ENCODE measurements at regions not wholly inside any gene's neighbourhood (a gene's known extent, or its start where the extent isn't known, plus 50 kb on each side); places are given as distances from the start of the nearest gene placed in this dataset.

GRCh38 chr17:72273289-72274056, 152.7 kb downstream of the SOX9 start:
- TF ChIP-seq, protein P1, sequence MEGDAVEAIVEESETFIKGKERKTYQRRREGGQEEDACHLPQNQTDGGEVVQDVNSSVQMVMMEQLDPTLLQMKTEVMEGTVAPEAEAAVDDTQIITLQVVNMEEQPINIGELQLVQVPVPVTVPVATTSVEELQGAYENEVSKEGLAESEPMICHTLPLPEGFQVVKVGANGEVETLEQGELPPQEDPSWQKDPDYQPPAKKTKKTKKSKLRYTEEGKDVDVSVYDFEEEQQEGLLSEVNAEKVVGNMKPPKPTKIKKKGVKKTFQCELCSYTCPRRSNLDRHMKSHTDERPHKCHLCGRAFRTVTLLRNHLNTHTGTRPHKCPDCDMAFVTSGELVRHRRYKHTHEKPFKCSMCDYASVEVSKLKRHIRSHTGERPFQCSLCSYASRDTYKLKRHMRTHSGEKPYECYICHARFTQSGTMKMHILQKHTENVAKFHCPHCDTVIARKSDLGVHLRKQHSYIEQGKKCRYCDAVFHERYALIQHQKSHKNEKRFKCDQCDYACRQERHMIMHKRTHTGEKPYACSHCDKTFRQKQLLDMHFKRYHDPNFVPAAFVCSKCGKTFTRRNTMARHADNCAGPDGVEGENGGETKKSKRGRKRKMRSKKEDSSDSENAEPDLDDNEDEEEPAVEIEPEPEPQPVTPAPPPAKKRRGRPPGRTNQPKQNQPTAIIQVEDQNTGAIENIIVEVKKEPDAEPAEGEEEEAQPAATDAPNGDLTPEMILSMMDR (IDR thresholded peaks at IDR 0.05), result no peak
- no peak for TF ChIP-seq POLR2A (IDR thresholded peaks at IDR 0.05)

All from testis (tissue), 2 donors.